Progenitor cell of endocrine pancreas (in vitro differentiated cells): ENCODE measurements at regions not wholly inside any gene's neighbourhood (a gene's known extent, or its start where the extent isn't known, plus 50 kb on each side); places are given as distances from the start of the nearest gene placed in this dataset.

ENCODE experiments used
- DNase-seq: peaks from one replicate; pipeline ENCODE4 v3.0.0; 2021; ENCODE audit warnings: low spot score; ENCODE audit not compliant: unreplicated experiment
- H3K27ac Mint-ChIP-seq: 2 replicates; pipeline ENCODE4 v1.8.0; 2021; ENCODE audit warnings: mild to moderate bottlenecking, moderate library complexity, mixed read lengths
- H3K27me3 Mint-ChIP-seq: 2 replicates; pipeline ENCODE4 v1.8.0; 2021; ENCODE audit warnings: mixed read lengths
- H3K36me3 Mint-ChIP-seq: 2 replicates; pipeline ENCODE4 v1.8.0; 2022; ENCODE audit warnings: mixed read lengths; ENCODE audit not compliant: insufficient read depth
- H3K4me1 Mint-ChIP-seq: 2 replicates; pipeline ENCODE4 v1.8.0; 2021; ENCODE audit warnings: low read depth, mixed read lengths
- H3K4me3 Mint-ChIP-seq: 2 replicates; pipeline ENCODE4 v1.8.0; 2021; ENCODE audit warnings: low read depth, mild to moderate bottlenecking, moderate library complexity, mixed read lengths
- H3K9me3 Mint-ChIP-seq: 2 replicates; pipeline ENCODE4 v1.8.0; 2021; ENCODE audit warnings: low read depth, mixed read lengths
- TF ChIP-seq, protein P1 (sequence below): fragments of 200-600 bp; sonication (generic); IDR thresholded peaks from one replicate; pipeline ENCODE4 v1.5.0; 2021; ENCODE audit warnings: antibody characterized with exemption, mild to moderate bottlenecking; ENCODE audit not compliant: unreplicated experiment

GRCh38 chr9:87267251-87268070 lies 230.2 kb upstream of the DAPK1 start:
- TF ChIP-seq, protein P1, sequence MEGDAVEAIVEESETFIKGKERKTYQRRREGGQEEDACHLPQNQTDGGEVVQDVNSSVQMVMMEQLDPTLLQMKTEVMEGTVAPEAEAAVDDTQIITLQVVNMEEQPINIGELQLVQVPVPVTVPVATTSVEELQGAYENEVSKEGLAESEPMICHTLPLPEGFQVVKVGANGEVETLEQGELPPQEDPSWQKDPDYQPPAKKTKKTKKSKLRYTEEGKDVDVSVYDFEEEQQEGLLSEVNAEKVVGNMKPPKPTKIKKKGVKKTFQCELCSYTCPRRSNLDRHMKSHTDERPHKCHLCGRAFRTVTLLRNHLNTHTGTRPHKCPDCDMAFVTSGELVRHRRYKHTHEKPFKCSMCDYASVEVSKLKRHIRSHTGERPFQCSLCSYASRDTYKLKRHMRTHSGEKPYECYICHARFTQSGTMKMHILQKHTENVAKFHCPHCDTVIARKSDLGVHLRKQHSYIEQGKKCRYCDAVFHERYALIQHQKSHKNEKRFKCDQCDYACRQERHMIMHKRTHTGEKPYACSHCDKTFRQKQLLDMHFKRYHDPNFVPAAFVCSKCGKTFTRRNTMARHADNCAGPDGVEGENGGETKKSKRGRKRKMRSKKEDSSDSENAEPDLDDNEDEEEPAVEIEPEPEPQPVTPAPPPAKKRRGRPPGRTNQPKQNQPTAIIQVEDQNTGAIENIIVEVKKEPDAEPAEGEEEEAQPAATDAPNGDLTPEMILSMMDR, result no peak
- no peak overlapping the region for H3K27ac Mint-ChIP-seq
- H3K27me3 Mint-ChIP-seq, result peaks cover 24% of the 10 kb centered on the region
- H3K9me3 Mint-ChIP-seq, result no peaks in the 10 kb centered on the region
- no peaks in the 10 kb centered on the region for H3K36me3 Mint-ChIP-seq
- H3K4me1 Mint-ChIP-seq, result peaks cover 3% of the 10 kb centered on the region
- H3K4me3 Mint-ChIP-seq, result no peak overlapping the region
- DNase-seq, result no peak

- Mint-ChIP-seq H3K4me1 (peaks cover 7% of the 10 kb centered on the region), H3K27ac (no peak overlapping the region), H3K36me3 (no peaks in the 10 kb centered on the region), H3K9me3 (no peaks in the 10 kb centered on the region), H3K4me3 (no peak overlapping the region), H3K27me3 (peaks cover 26% of the 10 kb centered on the region)
- no peak for DNase-seq
- TF ChIP-seq, protein P1, result no peak
Measured at GRCh38 chr9:87269296-87270176, 228.1 kb upstream of the DAPK1 start.

DNA sequence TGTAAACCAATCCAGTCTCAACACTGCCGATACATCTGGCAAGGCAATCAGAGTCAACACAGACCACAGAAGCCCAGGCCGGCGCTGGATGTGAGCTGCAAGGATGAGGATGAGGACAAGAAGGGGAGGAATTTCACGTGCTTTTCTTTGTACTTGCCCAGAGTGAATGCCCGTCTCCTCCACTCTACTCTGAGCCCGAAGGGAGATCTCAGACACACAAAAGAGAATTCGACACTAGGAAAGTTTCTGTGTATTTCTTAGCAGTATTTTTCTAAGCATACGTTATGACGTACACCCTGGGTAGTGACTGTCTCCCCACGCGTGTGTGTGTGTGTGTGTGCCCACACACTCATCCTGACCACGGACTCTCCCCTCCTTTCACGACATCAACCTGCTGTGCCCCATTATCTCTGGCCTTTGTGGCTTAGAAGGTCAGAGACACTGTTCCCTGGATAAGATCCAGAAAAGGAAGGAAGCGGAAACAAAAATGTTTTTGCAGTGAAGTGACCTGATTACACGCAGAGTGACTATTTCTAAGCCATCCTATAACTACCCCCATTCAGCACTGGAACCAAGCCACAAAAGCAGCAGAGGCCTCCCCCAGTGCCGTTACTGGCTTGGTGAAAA lies 227.3 kb upstream of the DAPK1 start:
- H3K4me3 Mint-ChIP-seq, result no peak overlapping the region

GRCh38 chr9:87270848-87271234 lies 226.8 kb upstream of the DAPK1 start:
- H3K4me3 Mint-ChIP-seq, result no peak overlapping the region
- no peak overlapping the region for H3K27ac Mint-ChIP-seq
- DNase-seq, result no peak
- no peaks in the 10 kb centered on the region for H3K9me3 Mint-ChIP-seq
- H3K27me3 Mint-ChIP-seq, result peaks cover 31% of the 10 kb centered on the region
- no peaks in the 10 kb centered on the region for H3K36me3 Mint-ChIP-seq
- peaks cover 7% of the 10 kb centered on the region for H3K4me1 Mint-ChIP-seq
- TF ChIP-seq, protein P1, result no peak

More for the DNA sequence above, 227.3 kb upstream of the DAPK1 start:
- TF ChIP-seq, protein P1, result no peak
- Mint-ChIP-seq H3K27ac (no peak overlapping the region), H3K9me3 (no peaks in the 10 kb centered on the region), H3K4me1 (peaks cover 7% of the 10 kb centered on the region), H3K36me3 (no peaks in the 10 kb centered on the region), H3K27me3 (peaks cover 31% of the 10 kb centered on the region)
- no peak for DNase-seq
